ENCODE measurements at regions not wholly inside any gene's neighbourhood (a gene's known extent, or its start where the extent isn't known, plus 50 kb on each side); places are given as distances from the start of the nearest gene placed in this dataset.
"Not testable (repeated sequence)": the region's sequence is repeated elsewhere in the genome, so short reads cannot be mapped to it uniquely, and the experiment has no call there.

GRCh38 chrX:5674036-5674435 lies 554.6 kb downstream of the NLGN4X start:
- DNase-seq (ENCODE audit: extremely low read depth, low read depth), result no peak
- TF ChIP-seq, protein P1, sequence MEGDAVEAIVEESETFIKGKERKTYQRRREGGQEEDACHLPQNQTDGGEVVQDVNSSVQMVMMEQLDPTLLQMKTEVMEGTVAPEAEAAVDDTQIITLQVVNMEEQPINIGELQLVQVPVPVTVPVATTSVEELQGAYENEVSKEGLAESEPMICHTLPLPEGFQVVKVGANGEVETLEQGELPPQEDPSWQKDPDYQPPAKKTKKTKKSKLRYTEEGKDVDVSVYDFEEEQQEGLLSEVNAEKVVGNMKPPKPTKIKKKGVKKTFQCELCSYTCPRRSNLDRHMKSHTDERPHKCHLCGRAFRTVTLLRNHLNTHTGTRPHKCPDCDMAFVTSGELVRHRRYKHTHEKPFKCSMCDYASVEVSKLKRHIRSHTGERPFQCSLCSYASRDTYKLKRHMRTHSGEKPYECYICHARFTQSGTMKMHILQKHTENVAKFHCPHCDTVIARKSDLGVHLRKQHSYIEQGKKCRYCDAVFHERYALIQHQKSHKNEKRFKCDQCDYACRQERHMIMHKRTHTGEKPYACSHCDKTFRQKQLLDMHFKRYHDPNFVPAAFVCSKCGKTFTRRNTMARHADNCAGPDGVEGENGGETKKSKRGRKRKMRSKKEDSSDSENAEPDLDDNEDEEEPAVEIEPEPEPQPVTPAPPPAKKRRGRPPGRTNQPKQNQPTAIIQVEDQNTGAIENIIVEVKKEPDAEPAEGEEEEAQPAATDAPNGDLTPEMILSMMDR (IDR thresholded peaks at IDR 0.05; ENCODE audit: low read depth, low read length), result no peak

GRCh38 chrX:5672099-5672498 lies 556.6 kb downstream of the NLGN4X start:
- no peak for DNase-seq (ENCODE audit: extremely low read depth, low read depth)
- TF ChIP-seq, protein P1 (IDR thresholded peaks at IDR 0.05; ENCODE audit: low read depth, low read length), result no peak

- not testable (repeated sequence) for DNase-seq (ENCODE audit: extremely low read depth, low read depth)
Observed at GRCh38 chrX:5666689-5667088, 562.0 kb downstream of the NLGN4X start.

DNA sequence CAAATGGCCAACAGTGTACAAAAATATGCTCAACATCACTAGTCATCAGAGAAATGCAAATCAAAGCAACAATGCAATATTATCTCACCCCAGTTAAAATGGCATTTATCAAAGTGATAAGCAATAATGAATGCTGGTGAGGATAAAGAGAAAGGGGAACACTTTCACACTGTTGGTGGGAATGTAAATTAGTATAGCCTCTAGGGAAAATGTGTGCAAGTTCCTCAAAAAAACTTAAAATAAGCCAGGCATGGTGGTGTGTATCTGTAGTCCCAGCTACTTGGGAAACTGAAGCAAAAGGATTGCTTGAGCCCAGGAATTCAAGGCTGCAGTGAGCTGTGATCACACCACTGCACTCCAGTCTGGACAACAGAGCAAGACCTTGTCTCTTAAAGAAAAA lies 572.1 kb downstream of the NLGN4X start:
- no peak for DNase-seq (ENCODE audit: extremely low read depth, low read depth)
- TF ChIP-seq, protein P1 (IDR thresholded peaks at IDR 0.05; ENCODE audit: low read depth, low read length), result no peak

- no peak for DNase-seq (ENCODE audit: extremely low read depth, low read depth)
- TF ChIP-seq, protein P1 (IDR thresholded peaks at IDR 0.05; ENCODE audit: low read depth, low read length), result no peak
Observed at GRCh38 chrX:5650904-5651303, 577.8 kb downstream of the NLGN4X start.

- no peak for DNase-seq (ENCODE audit: extremely low read depth, low read depth)
- TF ChIP-seq, protein P1 (IDR thresholded peaks at IDR 0.05; ENCODE audit: low read depth, low read length), result no peak
Observed at GRCh38 chrX:5648941-5649568, 579.6 kb downstream of the NLGN4X start.

GRCh38 chrX:5646818-5647217 lies 581.8 kb downstream of the NLGN4X start:
- TF ChIP-seq, protein P1 (IDR thresholded peaks at IDR 0.05; ENCODE audit: low read depth, low read length), result no peak
- DNase-seq (ENCODE audit: extremely low read depth, low read depth), result no peak

DNA sequence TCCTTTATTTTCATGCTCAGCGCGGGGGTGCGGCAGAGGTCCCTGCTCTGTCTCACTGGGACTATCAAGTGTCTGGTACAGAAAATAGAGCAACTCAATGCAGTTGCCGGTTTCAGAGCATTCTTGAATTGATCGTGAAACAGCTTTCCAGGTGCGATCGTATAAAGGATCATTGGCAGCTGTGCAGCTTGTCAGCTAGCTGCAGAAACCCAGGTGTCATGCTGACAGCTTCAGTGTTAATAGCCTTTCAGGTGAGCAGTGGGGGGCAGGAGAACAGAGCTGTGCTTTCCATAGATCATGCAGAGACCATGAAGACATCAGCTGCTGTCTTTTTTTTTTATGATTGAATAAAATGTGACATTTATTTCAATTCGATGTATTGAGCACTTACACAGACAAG lies 583.9 kb downstream of the NLGN4X start:
- TF ChIP-seq, protein P1 (IDR thresholded peaks at IDR 0.05; ENCODE audit: low read depth, low read length), result no peak
- no peak for DNase-seq (ENCODE audit: extremely low read depth, low read depth)

All from AG09319 (cell line).